Epithelial cell of esophagus (primary cell): ENCODE measurements at regions not wholly inside any gene's neighbourhood (a gene's known extent, or its start where the extent isn't known, plus 50 kb on each side); places are given as distances from the start of the nearest gene placed in this dataset.

Experiments used
- DNase-seq: peaks from one replicate; pipeline ENCODE4 v3.0.0; 2010; ENCODE audit warnings: low read depth
- H3K4me3 ChIP-seq: 2 replicates; pipeline ENCODE4 v1.5.1; 2011; ENCODE audit warnings: mild to moderate bottlenecking, low read length, control low read depth
- TF ChIP-seq, protein P1 (sequence below): IDR thresholded peaks from 2 replicates; pipeline ENCODE4 v1.5.1; 2011; ENCODE audit warnings: low read depth, mild to moderate bottlenecking, low read length, control low read depth, inconsistent platforms; ENCODE audit not compliant: insufficient read depth; ENCODE audit errors: missing control alignments

DNA sequence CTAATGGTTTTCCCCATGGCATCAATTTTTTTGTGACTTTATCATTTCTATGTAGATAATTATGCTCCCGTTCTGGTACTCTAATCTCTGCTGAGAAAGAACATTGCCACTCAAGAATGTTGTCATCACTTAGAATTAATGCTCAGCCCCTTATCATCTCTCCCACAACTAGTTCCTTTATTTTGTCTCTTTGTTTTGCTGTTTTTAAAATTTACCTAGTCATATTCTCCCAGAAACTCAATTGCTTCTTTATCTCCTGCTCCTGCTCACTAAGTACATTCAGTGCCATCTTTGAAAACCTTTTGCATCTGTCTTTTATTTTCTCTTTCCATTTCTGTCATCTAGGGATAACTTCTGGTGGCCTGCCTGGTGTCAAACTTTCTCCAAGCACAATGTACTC is 324.9 kb upstream of the MTPN start:
- DNase-seq, result no peak
- H3K4me3 ChIP-seq, result no peak overlapping the region
- TF ChIP-seq, protein P1, sequence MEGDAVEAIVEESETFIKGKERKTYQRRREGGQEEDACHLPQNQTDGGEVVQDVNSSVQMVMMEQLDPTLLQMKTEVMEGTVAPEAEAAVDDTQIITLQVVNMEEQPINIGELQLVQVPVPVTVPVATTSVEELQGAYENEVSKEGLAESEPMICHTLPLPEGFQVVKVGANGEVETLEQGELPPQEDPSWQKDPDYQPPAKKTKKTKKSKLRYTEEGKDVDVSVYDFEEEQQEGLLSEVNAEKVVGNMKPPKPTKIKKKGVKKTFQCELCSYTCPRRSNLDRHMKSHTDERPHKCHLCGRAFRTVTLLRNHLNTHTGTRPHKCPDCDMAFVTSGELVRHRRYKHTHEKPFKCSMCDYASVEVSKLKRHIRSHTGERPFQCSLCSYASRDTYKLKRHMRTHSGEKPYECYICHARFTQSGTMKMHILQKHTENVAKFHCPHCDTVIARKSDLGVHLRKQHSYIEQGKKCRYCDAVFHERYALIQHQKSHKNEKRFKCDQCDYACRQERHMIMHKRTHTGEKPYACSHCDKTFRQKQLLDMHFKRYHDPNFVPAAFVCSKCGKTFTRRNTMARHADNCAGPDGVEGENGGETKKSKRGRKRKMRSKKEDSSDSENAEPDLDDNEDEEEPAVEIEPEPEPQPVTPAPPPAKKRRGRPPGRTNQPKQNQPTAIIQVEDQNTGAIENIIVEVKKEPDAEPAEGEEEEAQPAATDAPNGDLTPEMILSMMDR, result no peak

DNA sequence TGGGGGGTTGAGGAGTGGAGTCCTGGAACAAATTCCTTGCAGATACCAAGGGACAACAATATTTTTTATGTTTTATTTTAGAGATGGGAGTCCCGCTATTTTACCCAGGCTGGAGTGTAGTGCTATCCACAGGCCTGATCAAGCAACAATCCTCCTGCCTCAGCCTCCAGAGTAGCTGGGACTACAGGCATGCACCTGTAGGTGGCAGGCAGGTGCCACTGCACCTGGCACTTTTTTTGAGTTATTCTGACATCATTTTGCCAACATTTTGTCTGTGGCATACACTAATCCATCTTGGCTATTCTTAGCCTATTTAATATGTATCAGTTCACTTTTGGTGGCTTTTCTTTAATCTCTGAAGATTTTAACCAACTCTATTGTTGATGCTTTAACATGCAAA is 317.8 kb upstream of the MTPN start:
- DNase-seq, result no peak
- TF ChIP-seq, protein P1, result no peak
- no peak overlapping the region for H3K4me3 ChIP-seq

DNA sequence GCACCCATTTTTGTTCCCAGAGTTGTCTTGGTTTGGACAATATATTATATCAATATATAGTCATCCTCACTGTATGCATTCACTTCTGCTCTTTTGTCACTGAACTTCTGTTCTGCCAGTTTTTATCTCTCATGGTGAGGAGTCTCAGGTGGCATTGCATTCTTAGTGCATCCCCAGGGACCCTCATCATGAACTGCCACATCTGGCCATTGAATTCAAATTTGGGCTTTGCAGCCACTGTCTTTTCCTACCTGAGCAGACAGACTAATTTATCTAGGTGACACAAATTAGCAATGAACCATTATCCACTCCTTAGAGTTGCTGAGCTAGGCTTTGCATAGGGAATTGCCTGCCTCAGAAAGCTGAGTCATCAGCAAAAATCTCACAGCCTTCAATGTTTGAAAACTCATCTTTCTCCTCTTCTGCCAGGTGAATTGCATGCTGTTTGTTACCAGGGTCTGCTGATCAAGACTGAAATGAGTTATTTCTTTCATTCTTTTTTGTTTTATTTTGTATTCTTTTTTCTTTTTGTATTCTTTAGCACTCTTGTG is 316.8 kb upstream of the MTPN start:
- TF ChIP-seq, protein P1, result no peak
- no peak for DNase-seq
- H3K4me3 ChIP-seq, result no peak overlapping the region

DNA sequence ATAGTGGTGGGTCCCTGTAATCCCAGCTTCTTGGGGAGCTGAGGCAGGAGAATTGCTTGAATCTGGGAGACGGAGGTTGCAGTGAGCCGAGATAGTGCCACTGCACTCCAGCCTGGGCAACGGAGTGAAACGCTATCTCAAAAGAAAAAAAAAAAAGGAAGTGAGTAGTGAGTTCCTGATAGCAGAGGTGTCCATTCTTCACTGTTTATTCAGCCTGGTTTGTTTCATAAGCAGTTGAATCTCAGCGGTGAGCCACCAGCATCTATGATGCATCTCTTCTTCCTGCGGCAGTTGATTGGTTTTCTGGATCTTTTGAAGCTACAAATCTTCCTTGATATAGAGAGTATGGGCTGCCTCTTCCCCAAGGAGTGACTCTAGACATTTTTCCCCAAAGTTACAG is 316.1 kb upstream of the MTPN start:
- H3K4me3 ChIP-seq, result no peak overlapping the region
- no peak for DNase-seq
- TF ChIP-seq, protein P1, result no peak

DNA sequence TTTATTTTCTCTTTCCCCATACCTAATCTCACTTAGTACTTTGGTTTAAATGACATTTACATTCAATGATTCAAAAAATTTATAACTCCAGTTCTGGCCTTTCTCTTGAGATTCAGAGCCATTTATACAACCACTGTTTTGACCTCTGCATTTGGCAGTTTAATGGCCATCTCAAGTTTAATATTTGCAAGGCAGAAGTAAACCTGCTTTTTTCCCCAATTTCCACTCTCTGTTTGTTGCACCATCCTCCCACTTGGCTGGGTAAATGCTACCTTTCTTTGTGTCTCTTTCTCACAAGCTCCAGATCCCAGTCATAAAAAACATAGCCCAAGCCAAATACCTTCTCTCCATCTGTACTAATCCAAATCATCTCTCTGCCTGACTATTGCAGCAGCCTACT is 315.2 kb upstream of the MTPN start:
- TF ChIP-seq, protein P1, result no peak
- DNase-seq, result no peak
- H3K4me3 ChIP-seq, result no peak overlapping the region

DNA sequence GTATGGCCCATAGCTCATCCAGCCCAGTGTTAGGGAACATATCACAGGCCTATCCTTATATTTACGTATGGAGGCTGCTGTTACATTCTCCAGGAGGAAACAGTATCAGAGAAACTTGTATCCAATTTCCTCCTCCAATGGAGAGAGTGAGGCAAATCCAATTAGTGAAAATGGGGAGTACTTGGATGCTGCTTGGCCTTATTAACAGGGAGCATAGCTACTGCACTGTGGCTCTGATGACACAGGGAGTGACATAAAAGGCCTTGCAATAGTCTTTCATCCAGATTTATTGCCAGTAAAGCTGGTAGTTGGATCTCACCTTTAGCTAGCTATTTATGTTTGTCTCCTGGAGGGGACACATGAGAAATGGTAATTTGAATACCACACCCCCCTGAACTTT is 313.2 kb upstream of the MTPN start:
- no peak for DNase-seq
- H3K4me3 ChIP-seq, result no peak overlapping the region
- TF ChIP-seq, protein P1, result no peak

DNA sequence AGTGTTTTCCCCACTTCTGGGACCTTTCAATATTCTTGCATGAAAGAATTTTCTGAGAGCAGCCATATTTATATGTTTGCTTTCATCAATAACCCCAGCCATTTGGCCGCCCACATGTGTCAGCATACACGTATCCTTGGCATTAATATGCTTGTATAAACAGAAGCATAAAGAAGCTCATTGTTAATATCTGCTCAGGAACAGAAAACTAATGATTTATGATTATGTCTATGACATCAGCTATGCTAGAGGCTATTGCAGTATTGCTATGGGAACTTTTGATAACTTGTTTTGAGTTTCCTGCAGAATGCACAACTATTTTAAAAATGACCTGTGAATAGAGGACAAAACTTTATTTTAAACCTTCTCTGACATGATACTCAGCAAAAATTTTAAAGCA is 300.9 kb upstream of the MTPN start:
- H3K4me3 ChIP-seq, result no peak overlapping the region
- TF ChIP-seq, protein P1, result no peak
- DNase-seq, result no peak
